Stomach (tissue), 4 donors: ENCODE measurements at regions not wholly inside any gene's neighbourhood (a gene's known extent, or its start where the extent isn't known, plus 50 kb on each side); places are given as distances from the start of the nearest gene placed in this dataset.

Experiments
- CTCF ChIP-seq, 7 experiments: fragments of 450-650 bp in 4 of 7; fragments of 200-600 bp in 3 of 7; sonication (generic) in 3 of 7; IDR thresholded peaks; one replicate each; pipeline ENCODE4 v1.5.1; 2016 to 2019; ENCODE audit warnings: antibody characterized with exemption in 7 of 7, control low read depth in 2 of 7, mild to moderate bottlenecking in 1 of 7
- EP300 ChIP-seq: sonication (generic); formaldehyde crosslinking; IDR thresholded peaks from one replicate; pipeline ENCODE4 v1.6.1; 2017; ENCODE audit warnings: antibody characterized with exemption
- POLR2A ChIP-seq, 4 donors: fragments of 450-650 bp; IDR thresholded peaks; one replicate each; pipeline ENCODE4 v1.6.1; 2016; ENCODE audit warnings: antibody characterized with exemption in 4 of 4, control low read depth in 2 of 4, mild to moderate bottlenecking in 1 of 4, moderate library complexity in 1 of 4
- POLR2AphosphoS5 ChIP-seq, 3 donors: sonication (generic); formaldehyde crosslinking; IDR thresholded peaks; one replicate each; pipeline ENCODE4 v1.6.1; 2016; ENCODE audit warnings: antibody characterized with exemption in 3 of 3

- TF ChIP-seq CTCF (IDR thresholded peaks at IDR 0.05) = no peak
- no peak for TF ChIP-seq POLR2AphosphoS5 (IDR thresholded peaks at IDR 0.05)
- TF ChIP-seq EP300 = no peak
- TF ChIP-seq POLR2A (IDR thresholded peaks at IDR 0.05) = no peak
Measured at GRCh38 chr18:47519706-47520105, 268.2 kb upstream of the SKOR2 start.
